ENCODE measurements at regions not wholly inside any gene's neighbourhood (a gene's known extent, or its start where the extent isn't known, plus 50 kb on each side); places are given as distances from the start of the nearest gene placed in this dataset.

DNA sequence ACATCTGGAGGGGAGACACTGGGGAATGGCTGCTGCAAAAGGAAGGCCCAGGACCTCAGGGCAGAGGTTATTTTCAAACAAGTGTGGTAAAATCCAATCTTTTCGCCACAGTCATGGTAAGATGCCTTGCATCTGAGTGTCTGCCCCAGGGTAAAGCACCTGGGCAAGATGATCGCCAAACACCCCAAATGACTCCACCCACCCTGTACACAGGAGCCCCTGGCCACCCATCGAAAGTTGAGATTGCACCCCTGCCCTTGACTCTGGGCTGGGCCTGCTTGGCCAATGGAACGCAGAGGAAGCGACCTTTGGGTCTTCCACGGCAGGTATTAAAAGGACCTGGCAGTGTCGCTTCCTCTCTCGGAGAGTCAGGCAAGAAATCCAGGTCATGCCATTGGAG is 88.8 kb downstream of the C16orf95 start:
- TF ChIP-seq, protein P1, sequence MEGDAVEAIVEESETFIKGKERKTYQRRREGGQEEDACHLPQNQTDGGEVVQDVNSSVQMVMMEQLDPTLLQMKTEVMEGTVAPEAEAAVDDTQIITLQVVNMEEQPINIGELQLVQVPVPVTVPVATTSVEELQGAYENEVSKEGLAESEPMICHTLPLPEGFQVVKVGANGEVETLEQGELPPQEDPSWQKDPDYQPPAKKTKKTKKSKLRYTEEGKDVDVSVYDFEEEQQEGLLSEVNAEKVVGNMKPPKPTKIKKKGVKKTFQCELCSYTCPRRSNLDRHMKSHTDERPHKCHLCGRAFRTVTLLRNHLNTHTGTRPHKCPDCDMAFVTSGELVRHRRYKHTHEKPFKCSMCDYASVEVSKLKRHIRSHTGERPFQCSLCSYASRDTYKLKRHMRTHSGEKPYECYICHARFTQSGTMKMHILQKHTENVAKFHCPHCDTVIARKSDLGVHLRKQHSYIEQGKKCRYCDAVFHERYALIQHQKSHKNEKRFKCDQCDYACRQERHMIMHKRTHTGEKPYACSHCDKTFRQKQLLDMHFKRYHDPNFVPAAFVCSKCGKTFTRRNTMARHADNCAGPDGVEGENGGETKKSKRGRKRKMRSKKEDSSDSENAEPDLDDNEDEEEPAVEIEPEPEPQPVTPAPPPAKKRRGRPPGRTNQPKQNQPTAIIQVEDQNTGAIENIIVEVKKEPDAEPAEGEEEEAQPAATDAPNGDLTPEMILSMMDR (IDR thresholded peaks at IDR 0.05): no peak
- no peak for TF ChIP-seq ZFX (IDR thresholded peaks at IDR 0.05; ENCODE audit: borderline replicate concordance)

All from 22Rv1 (cell line).